Tibial artery (tissue), 4 donors: ENCODE measurements at regions not wholly inside any gene's neighbourhood (a gene's known extent, or its start where the extent isn't known, plus 50 kb on each side); places are given as distances from the start of the nearest gene placed in this dataset.

ENCODE experiments used
- DNase-seq, 2 donors: peaks; one replicate each; pipeline ENCODE4 v3.0.0-alpha.2; 2019
- H3K27ac ChIP-seq, 2 donors: fragments of 200-600 bp; sonication (generic) in 1 of 2; 1 replicate in 1 of 2; 2 replicates in 1 of 2; pipeline ENCODE4 v1.5.1; 2018 to 2019; ENCODE audit warnings: mild to moderate bottlenecking in 1 of 2
- H3K27me3 ChIP-seq, 2 donors: fragments of 200-600 bp; sonication (generic) in 1 of 2; one replicate each; pipeline versions ENCODE4 v1.5.1 to v1.6.0; 2016 to 2019
- H3K36me3 ChIP-seq, 3 donors: fragments of 200-600 bp; sonication (generic) in 2 of 3; one replicate each; pipeline ENCODE4 v1.5.1; 2016 to 2019; ENCODE audit warnings: mild to moderate bottlenecking in 2 of 3
- H3K4me1 ChIP-seq, 4 donors: fragments of 200-600 bp; sonication (generic) in 2 of 4; 1 replicate in 3 of 4; 2 replicates in 1 of 4; pipeline ENCODE4 v1.5.1; 2016 to 2019
- H3K4me3 ChIP-seq, 2 donors: fragments of 200-600 bp; sonication (generic) in 1 of 2; 1 replicate in 1 of 2; 2 replicates in 1 of 2; pipeline ENCODE4 v1.5.1; 2018 to 2019; ENCODE audit warnings: mild to moderate bottlenecking in 2 of 2
- H3K9me3 ChIP-seq, 3 donors: fragments of 200-600 bp; sonication (generic) in 1 of 3; one replicate each; pipeline ENCODE4 v1.5.1; 2016 to 2019
- intact Hi-C: fragments of 100-400 bp; cut with DNase I; formaldehyde crosslinking; loops from one replicate; pipeline ENCODE4 v1.15.0; 2023; ENCODE audit warnings: low total_unique reads
- TF ChIP-seq, protein P1 (sequence below), 2 experiments: fragments of 200-600 bp in 1 of 2; fragments of 450-650 bp in 1 of 2; IDR thresholded peaks; one replicate each; pipeline ENCODE4 v1.5.1; 2017 to 2019; ENCODE audit warnings: antibody characterized with exemption in 2 of 2, mild to moderate bottlenecking in 1 of 2, moderate library complexity in 1 of 2

DNA sequence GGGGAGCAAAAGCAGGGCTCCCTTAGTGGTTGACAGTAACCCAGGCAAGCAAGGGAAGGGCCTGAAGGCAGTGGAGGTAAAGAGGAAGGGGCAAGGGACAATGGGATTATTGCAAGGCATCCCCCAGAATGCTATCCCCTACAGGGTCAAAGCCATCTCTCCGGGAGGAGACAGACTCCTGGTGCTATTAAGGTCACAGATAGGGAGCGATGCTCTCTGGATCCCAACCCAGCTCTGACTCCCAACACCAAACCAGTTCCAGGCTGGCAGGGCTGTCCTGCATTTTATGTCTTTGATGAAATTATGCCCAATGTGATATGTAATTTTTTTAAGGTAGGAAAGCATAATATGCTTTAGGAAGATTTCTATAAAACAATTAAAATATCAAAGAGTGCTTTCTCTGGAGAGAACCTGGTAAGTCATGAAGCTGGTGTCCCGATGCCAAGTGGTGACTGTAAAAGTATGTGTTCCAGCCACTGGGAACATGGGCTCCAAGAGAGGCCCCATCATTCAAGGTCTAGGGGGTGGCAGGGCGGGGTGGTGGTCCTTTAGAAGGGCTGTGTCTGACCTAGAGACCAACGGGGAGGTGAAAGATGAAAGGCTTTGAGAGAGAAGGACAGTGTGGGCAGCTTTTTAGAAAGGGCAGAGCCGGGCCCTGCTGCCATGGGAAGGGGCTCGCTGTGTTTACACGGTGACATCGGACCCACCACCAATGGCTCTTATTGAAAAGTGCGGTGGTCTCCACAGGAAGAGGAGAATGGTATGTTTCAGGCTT lies 276.5 kb downstream of the CDC5L start:
- intact Hi-C loops = no loop called here
- H3K27ac ChIP-seq = no peak overlapping the region
- peak in 1 of 2 donors; percentile 46 for DNase-seq
- peaks cover 0 to 4% of the 10 kb centered on the region in 2 donors for H3K27me3 ChIP-seq
- no peak overlapping the region for H3K4me3 ChIP-seq
- H3K36me3 ChIP-seq = no peaks in the 10 kb centered on the region
- TF ChIP-seq, protein P1, sequence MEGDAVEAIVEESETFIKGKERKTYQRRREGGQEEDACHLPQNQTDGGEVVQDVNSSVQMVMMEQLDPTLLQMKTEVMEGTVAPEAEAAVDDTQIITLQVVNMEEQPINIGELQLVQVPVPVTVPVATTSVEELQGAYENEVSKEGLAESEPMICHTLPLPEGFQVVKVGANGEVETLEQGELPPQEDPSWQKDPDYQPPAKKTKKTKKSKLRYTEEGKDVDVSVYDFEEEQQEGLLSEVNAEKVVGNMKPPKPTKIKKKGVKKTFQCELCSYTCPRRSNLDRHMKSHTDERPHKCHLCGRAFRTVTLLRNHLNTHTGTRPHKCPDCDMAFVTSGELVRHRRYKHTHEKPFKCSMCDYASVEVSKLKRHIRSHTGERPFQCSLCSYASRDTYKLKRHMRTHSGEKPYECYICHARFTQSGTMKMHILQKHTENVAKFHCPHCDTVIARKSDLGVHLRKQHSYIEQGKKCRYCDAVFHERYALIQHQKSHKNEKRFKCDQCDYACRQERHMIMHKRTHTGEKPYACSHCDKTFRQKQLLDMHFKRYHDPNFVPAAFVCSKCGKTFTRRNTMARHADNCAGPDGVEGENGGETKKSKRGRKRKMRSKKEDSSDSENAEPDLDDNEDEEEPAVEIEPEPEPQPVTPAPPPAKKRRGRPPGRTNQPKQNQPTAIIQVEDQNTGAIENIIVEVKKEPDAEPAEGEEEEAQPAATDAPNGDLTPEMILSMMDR (IDR thresholded peaks at IDR 0.05) = no peak
- no peaks in the 10 kb centered on the region for H3K9me3 ChIP-seq
- peaks cover 0 to 12% (median 0%) of the 10 kb centered on the region in 4 donors for H3K4me1 ChIP-seq

DNA sequence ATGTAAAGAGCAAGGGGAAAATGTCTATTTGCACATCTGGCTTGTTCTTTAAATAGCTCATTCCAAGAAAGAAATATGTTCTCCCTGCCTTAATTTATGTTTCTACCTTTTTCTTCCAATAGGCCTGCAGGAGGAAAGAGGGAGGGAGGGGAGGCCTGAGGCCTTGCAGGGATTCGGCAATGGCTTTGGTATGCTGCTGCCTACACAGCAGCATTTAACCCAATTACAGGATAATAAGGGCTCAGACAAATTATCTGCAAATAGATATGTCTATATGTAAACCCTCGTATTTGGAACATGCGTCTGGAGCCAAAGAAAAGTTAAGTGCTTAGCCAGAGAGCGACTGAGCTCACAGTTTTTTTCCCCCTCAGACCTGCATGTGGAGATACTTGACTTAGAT lies 277.2 kb downstream of the CDC5L start:
- TF ChIP-seq, protein P1 (IDR thresholded peaks at IDR 0.05) = no peak
- Histone ChIP-seq H3K9me3 (no peaks in the 10 kb centered on the region), H3K36me3 (no peaks in the 10 kb centered on the region), H3K4me3 (no peak overlapping the region), H3K4me1 (peaks cover 0 to 12% (median 0%) of the 10 kb centered on the region in 4 donors), H3K27me3 (peaks cover 0 to 4% of the 10 kb centered on the region in 2 donors), H3K27ac (no peak overlapping the region)
- peak in 1 of 2 donors; percentile 7 for DNase-seq
- intact Hi-C loops = no loop called here

DNA sequence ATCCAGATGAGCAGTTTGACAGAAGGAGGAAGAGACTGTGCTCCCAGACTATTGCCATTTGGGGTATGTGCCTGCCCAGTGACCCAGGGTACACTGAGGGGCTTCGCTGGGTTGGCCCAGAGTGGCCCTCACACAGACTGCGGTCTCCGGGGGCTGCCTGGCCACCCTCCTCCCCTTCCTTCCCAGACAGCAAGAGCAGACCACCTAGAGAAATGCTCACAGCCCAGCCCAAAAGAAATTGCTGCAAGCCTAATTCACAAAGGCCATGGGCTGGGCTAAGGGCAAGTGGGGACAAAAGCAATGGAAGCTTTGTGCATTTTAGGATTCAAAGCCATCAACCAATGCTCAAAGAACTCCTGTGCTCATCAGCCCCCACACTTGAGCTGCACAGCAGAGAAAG lies 277.6 kb downstream of the CDC5L start:
- no peaks in the 10 kb centered on the region for H3K9me3 ChIP-seq
- intact Hi-C loops = no loop called here
- no peaks in the 10 kb centered on the region for H3K36me3 ChIP-seq
- H3K4me1 ChIP-seq = peaks cover 0 to 12% (median 0%) of the 10 kb centered on the region in 4 donors
- no peak overlapping the region for H3K4me3 ChIP-seq
- H3K27ac ChIP-seq = no peak overlapping the region
- H3K27me3 ChIP-seq = peaks cover 0 to 4% of the 10 kb centered on the region in 2 donors
- TF ChIP-seq, protein P1 (IDR thresholded peaks at IDR 0.05) = no peak
- peak in 1 of 2 donors; percentile 28 for DNase-seq

DNA sequence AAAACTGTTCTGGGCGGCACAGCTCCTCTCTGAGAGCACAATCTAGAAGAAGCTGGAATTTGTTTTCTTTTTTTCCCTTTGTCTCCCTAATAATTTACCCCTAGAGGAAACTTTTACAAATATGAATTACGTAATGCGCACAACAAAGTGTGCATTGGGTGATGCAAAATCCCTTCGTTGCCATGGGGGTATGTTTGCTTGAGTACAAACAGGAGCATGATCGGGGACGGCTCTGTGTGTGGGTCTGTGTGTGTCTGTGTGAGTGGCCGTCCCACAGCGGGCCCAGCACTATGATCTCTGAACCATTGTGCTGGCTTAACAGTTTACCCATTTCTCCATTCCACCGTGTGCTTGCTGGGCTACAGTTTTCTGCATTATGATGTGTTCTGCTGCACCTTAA lies 278.2 kb downstream of the CDC5L start:
- no peaks in the 10 kb centered on the region for H3K36me3 ChIP-seq
- peaks cover 0 to 12% (median 0%) of the 10 kb centered on the region in 4 donors for H3K4me1 ChIP-seq
- peak in 1 of 2 donors; percentile 51 for DNase-seq
- no peak overlapping the region for H3K27ac ChIP-seq
- H3K9me3 ChIP-seq = no peaks in the 10 kb centered on the region
- no peak overlapping the region for H3K4me3 ChIP-seq
- intact Hi-C loops = no loop called here
- H3K27me3 ChIP-seq = peaks cover 0 to 4% of the 10 kb centered on the region in 2 donors
- TF ChIP-seq, protein P1 (IDR thresholded peaks at IDR 0.05) = no peak

DNA sequence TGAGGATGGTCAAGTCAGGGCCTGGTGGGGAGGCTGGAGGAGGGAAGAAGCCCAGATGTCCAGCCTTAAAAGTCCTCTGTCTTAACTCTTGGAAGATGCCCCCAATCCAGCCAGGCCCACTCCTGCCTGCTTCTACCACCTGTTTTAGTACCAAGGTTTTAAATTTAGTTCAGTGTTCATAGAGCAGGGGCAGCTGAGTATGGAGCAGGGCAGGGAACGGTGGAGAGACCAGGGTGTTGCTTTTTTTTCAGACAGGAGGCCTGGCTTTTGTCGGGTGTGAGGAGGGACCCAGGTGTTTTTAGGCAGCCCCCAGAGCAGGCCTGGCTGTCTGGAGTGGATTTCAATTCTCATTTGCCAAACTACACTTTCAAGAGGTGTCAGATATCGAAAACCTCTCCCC lies 278.8 kb downstream of the CDC5L start:
- Histone ChIP-seq H3K4me3 (no peak overlapping the region), H3K27ac (peak overlapping the region in 1 of 2 donors; percentile 22), H3K27me3 (peaks cover 0 to 4% of the 10 kb centered on the region in 2 donors), H3K9me3 (no peaks in the 10 kb centered on the region), H3K4me1 (peaks cover 0 to 12% (median 0%) of the 10 kb centered on the region in 4 donors), H3K36me3 (no peaks in the 10 kb centered on the region)
- TF ChIP-seq, protein P1 (IDR thresholded peaks at IDR 0.05) = no peak
- intact Hi-C loops = no loop called here
- peak in 1 of 2 donors; percentile 38 for DNase-seq
